ENCODE measurements at regions not wholly inside any gene's neighbourhood (a gene's known extent, or its start where the extent isn't known, plus 50 kb on each side); places are given as distances from the start of the nearest gene placed in this dataset.

- no peak for DNase-seq
Measured at GRCh38 chr13:106911020-106911419, 343.1 kb upstream of the ARGLU1 start.

- no peak for DNase-seq
Measured at GRCh38 chr13:106906426-106906996, 338.6 kb upstream of the ARGLU1 start.

DNA sequence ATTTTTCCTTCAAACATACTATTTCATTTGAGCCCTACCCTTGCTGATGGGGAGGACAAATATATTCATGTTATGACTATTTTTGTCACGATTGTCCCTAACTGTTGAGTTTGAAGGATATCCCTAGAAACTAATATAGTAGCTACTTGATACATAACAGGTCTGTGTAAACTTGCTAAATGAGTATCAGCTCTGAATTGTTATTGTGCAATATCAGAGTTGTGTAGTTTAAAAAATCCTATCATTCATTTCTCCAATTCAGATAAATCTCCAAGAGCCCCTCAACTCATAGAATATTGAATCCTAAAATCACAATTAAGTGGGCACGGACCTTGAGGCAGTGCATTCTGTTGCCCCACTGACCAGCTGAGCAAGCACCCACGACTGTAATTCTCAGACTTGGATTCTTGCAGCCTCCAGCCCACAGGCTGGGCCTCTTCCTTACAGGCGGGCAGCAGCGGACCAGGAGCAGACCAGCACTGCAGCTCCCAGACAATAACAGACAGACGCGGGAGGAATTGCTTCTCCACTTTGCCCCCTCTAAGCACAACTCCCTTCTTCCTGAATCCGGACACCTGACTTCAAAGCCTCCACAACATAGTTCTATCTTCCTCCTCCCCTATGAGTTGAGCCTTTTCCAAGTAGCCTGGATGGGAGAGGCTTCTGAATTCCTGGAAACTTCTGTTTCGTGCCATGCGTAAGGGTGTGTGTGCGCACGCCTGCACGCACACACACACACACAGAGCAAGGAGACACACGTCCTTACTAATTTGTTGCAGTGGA is 337.6 kb upstream of the ARGLU1 start:
- DNase-seq = no peak

GRCh38 chr13:106899442-106899841 is 331.5 kb upstream of the ARGLU1 start:
- no peak for DNase-seq

GRCh38 chr13:106898231-106898630 is 330.3 kb upstream of the ARGLU1 start:
- no peak for DNase-seq

DNA sequence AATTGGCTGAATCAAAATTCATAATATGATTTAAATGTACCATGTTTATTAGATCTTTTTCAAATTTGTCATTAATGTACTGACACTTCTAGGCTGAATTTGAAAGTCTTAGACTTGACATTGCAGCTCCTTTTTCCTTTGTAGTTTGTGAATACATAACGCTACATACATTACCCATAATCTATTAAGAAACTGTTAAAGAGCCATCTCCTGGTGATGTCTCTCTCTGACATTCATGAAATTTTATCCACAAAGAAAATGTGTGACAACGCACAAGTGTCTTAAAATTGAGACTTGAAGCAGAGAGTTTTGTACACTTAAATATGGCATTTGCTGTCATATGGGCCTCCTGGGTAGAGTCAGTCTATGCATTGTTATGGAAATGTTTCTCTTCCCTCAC is 320.2 kb upstream of the ARGLU1 start:
- no peak for DNase-seq

- DNase-seq = no peak
Measured at GRCh38 chr13:106887686-106888085, 319.7 kb upstream of the ARGLU1 start.

- DNase-seq = no peak
Measured at GRCh38 chr13:106883976-106884375, 316.0 kb upstream of the ARGLU1 start.

DNA sequence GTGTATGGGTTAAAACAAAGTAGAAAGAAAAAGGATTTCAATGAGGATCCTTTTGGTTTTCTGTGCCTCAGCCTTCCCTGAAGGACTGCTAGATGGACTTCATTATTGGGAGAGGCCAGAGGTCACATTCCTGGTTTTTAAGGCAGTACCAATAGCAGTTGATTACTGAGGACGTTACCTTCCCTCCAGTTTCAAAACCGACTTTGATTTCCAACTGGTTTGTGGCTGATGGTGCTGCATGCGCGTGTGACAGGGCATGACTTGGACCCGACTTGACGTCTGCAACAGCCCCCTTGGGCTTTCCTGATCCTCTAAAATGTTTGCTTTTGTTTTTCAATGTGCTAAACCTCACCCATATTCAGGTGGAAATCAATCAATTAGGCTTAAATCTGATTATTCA is 314.3 kb upstream of the ARGLU1 start:
- no peak for DNase-seq

DNA sequence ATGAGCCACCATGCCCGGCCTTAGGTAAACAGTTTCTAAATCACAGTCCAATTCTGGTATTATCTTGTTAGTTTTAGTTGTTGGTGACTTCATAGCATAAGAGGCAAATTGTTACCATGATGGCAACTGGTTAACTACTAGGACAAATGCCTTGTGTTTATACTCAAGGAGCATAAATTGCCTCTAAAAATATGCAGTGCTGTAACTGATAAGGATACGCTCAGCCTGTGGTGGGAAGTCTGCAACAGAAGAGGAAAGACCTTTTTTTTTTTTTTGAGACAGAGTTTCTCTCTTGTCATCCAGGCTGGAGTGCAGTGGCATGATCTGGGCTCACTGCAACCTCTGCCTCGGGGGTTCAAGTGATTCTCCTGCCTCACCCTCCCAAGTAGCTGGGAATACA is 311.9 kb upstream of the ARGLU1 start:
- DNase-seq = no peak

DNA sequence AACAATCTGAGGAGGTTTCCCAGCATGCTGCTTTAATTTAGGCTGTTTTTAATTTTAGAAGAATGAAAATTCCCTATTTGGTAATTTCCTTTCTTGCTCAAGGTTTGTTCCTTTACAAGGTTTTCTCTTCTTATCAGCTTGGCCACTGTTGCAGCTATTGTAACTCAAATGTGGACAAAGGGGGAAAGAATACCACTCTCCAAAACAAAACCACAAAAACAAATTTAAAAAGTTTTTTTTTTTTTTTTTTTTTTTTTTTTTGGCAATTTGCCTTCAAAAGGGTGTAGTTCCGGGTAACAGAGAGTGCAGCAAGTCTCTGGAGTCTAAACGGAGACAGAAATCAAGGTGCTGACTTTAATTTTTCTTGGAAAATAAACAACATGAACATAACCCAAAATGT is 306.4 kb upstream of the ARGLU1 start:
- DNase-seq = no peak

GRCh38 chr13:106873810-106874209 is 305.9 kb upstream of the ARGLU1 start:
- DNase-seq = no peak

DNA sequence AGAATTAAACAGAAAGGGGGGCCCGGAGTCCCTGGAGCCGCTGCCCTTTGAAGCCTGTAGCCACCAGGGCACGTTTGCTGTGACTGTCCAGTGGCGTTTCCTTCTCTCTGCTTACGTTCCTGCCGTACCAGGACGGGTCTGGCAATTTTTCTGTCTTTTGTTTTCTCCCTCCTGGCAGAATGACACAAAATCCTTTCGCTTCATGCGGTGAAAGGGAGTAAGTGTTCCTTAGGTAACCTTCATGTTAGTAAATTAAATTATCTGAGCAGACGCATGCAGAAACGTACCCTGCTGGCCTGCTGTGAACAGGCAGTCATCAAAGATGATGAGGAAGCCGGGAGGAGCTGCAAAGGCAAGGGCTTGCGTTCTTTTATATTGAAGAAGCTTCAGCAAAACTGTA is 299.3 kb upstream of the ARGLU1 start:
- DNase-seq = no peak

- no peak for DNase-seq
Measured at GRCh38 chr13:106865716-106866440, 297.9 kb upstream of the ARGLU1 start.

DNA sequence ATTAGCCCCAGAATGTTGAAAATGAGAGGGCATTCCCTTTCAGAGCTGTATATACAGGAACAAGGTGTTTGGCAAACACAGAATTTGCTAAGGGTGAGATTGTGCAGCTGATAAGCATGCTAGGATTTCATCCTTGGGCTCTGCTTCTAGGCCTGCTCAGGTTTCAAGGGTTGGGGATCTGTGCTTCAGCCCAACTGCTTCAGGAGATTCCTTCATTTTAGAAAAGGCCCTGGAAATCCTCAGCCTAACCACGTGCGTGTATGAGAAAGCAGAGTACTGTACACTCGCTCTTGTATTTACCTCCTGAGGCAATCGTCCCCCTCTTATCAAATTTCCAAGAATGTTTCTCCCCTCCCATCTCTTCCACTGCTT is 291.6 kb upstream of the ARGLU1 start:
- DNase-seq = no peak

DNA sequence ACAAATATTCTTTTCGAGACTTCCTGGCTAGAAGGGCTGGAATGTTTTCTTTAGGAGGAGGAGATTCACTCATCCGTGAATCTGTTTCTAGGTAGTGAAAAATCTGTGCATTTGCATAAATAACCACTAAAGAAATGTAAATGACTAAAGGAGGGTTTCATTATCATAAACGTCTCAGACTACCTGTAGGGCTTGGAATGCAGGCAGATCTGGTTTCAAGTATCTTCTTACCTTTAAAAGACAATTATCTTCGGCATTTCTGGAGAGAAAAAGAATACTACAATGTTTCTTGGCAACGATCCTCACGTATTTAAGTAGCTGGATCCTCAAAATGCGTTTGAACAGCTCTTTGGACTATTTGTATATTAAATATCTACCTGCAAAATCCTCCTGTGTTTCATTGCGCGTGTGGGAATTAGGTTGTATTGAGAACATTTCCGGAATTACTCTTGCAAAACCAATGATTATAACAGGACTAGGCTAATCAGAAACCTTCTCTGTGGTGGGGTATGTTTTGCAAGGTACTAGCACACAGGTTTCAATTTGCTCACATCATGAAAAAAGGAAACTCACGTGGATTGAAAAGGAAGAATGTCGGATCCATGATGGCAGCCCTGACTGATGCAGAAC is 291.1 kb upstream of the ARGLU1 start:
- no peak for DNase-seq

GRCh38 chr13:106852436-106852835 is 284.5 kb upstream of the ARGLU1 start:
- no peak for DNase-seq

DNA sequence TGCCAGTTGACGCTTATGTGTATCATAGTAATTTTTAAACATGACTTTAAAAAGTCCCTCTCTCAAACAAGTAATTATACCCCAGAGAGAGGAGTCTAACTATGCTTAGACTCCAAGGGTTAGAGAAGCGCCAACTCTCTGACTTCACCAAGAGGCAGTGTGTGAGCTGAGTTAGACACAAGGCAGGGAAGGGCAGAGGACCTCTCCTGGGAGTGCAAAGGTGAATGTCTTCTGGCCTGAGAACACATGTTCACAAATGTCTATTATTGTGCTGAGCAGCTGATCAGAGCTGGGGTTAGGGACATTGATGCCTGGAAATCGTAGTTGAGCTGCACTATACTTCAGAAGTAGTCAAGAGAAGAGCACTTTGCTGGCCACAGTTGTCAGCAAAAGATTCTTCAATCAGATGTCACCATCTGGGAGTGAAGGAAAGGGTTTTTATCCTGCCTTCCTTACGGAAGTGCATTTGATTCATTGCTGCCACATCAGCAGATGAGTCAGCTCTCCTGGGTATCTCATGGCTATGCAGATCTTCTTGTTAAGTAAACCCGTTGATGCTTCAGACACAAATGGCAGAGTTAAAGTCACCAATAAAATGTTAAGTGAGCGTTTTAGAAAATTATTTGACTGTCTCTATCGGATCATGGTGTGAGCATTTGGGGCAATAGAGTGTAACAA is 283.2 kb upstream of the ARGLU1 start:
- no peak for DNase-seq

DNA sequence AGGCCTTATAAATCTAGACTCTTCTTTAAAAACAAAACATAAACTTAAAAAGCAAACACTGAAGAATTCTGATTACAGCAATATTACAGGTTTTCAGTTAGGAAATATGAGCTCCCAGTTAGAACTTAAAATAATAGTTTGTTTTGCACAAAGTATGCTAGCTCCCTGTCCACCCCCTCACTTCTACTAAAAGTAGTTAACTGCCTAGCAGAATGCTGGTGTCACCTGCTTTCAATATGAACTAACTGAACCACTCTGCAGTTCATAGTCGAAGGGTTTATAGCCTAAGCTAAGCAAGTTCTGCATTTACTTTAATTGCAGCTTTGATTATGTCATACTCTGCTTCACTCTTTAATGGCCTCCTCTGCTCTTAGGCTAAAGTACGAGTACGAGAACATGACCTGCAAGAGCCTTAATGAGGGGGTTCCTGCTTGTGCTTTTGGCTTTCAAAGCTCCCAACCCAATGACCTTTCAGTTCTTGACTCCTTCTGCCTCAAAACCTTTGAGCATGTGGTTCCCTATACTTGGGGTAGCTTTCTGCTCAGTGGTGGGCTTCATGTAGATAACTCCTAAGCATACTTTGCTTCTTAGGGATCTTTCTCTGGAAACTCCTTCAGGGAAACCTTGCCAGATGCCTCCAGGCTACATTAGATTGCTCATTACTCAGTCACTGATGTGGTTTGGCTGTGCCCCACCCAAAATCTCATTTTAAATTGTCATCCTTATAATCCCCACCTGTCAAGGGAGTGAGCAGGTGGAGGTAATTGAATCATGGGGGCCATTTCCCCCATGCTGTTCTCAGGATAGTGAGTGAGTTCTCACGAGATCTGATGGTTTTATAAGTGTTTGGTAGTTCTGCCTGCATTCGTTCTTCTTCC is 278.9 kb upstream of the ARGLU1 start:
- no peak for DNase-seq

- no peak for DNase-seq
Measured at GRCh38 chr13:106836186-106836802, 268.4 kb upstream of the ARGLU1 start.

DNA sequence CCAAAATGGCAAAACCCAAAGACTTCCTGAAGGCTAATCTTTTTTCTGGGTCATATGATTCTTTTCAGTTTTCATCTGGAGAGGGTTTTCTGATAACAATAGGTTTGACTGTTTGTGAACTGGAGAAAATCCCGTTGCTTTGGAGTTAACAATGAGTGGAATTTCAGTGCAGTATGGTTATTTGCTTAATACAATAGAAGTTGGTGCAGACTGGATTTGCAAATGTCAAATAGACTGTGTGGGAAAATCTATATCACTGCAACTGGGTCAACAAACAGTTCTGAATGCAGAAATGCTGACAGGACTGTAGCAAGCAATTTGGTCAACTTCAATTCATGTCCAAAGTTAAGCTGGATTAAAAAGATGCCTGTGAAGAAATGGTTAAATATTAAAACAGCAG is 267.5 kb upstream of the ARGLU1 start:
- DNase-seq = no peak

GRCh38 chr13:106821979-106822378 is 254.0 kb upstream of the ARGLU1 start:
- DNase-seq = no peak

All from stimulated activated CD4-positive, alpha-beta T cell treated with anti-CD3 and anti-CD28 coated beads, Interleukin-2, amount 100 ng/mL, for 24 hours (primary cell).